ENCODE measurements at regions not wholly inside any gene's neighbourhood (a gene's known extent, or its start where the extent isn't known, plus 50 kb on each side); places are given as distances from the start of the nearest gene placed in this dataset.
"Not testable (repeated sequence)": the region's sequence is repeated elsewhere in the genome, so short reads cannot be mapped to it uniquely, and the experiment has no call there.

- Histone ChIP-seq H3K9me3 (no peaks in the 10 kb centered on the region), H3K4me3 (no peak overlapping the region), H3K27ac (no peak overlapping the region), H3K36me3 (no peaks in the 10 kb centered on the region), H3K27me3 (no peaks in the 10 kb centered on the region), H3K4me1 (no peaks in the 10 kb centered on the region)
- intact Hi-C loops (cut with DNase I) = no loop called here
- no peak for ATAC-seq
- no peak for DNase-seq
- TF ChIP-seq CTCF (IDR thresholded peaks at IDR 0.05) = no peak
Observed at GRCh38 chr9:38326122-38326521, 66.4 kb upstream of the ALDH1B1 start.

DNA sequence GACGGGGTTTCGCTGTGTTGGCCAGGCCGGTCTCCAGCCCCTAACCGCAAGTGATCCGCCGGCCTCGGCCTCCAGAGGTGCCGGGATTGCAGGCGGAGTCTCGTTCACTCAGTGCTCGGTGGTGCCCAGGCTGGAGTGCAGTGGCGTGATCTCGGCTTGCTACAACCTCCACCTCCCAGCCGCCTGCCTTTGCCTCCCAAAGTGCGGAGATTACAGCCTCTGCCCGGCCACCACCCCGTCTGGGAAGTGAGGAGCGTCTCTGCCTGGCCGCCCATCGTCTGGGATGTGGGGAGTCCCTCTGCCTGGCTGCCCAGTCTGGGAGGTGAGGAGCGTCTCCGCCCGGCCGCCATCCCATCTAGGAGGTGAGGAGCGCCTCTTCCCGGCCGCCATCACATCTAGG, 68.3 kb upstream of the ALDH1B1 start:
- H3K36me3 ChIP-seq; H3K4me3 ChIP-seq; DNase-seq; H3K27ac ChIP-seq; ATAC-seq; intact Hi-C loops (cut with DNase I); H3K9me3 ChIP-seq; H3K27me3 ChIP-seq; H3K4me1 ChIP-seq: not testable (repeated sequence)

DNA sequence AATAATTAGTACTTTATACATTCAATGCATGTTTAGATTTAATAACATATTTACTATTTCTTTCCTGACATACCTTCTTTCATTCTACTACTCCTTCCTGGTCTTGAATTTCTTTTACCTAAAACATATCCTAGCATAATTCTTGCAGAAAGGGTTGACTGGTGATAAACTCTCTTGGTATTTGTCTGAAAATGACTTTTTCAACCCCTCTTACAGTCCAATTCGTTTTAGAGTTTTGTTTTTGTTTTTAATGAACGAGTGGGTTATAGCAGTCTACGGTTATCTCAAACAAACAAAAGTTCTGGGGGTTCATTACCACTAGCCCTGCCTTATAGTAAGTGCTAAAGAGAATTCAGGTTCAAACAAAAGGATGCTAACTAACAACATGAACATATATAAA, 69.6 kb upstream of the ALDH1B1 start:
- no peaks in the 10 kb centered on the region for H3K36me3 ChIP-seq
- DNase-seq (no peak), ATAC-seq (no peak)
- H3K27ac ChIP-seq = no peak overlapping the region
- intact Hi-C loops (cut with DNase I) = no loop called here
- H3K9me3 ChIP-seq = no peaks in the 10 kb centered on the region
- H3K4me1 ChIP-seq = peaks cover 0 to 6% of the 10 kb centered on the region in 2 donors
- TF ChIP-seq CTCF (IDR thresholded peaks at IDR 0.05) = no peak
- H3K4me3 ChIP-seq = no peak overlapping the region
- no peaks in the 10 kb centered on the region for H3K27me3 ChIP-seq

GRCh38 chr9:38319496-38320173, 72.9 kb upstream of the ALDH1B1 start:
- Histone ChIP-seq H3K4me1 (peaks cover 0 to 6% of the 10 kb centered on the region in 2 donors), H3K36me3 (no peaks in the 10 kb centered on the region), H3K9me3 (no peaks in the 10 kb centered on the region), H3K27ac (no peak overlapping the region), H3K4me3 (no peak overlapping the region), H3K27me3 (no peaks in the 10 kb centered on the region)
- intact Hi-C loops (cut with DNase I) = no loop called here
- ATAC-seq = peak; percentile 62
- no peak for DNase-seq
- no peak for TF ChIP-seq CTCF (IDR thresholded peaks at IDR 0.05)

DNA sequence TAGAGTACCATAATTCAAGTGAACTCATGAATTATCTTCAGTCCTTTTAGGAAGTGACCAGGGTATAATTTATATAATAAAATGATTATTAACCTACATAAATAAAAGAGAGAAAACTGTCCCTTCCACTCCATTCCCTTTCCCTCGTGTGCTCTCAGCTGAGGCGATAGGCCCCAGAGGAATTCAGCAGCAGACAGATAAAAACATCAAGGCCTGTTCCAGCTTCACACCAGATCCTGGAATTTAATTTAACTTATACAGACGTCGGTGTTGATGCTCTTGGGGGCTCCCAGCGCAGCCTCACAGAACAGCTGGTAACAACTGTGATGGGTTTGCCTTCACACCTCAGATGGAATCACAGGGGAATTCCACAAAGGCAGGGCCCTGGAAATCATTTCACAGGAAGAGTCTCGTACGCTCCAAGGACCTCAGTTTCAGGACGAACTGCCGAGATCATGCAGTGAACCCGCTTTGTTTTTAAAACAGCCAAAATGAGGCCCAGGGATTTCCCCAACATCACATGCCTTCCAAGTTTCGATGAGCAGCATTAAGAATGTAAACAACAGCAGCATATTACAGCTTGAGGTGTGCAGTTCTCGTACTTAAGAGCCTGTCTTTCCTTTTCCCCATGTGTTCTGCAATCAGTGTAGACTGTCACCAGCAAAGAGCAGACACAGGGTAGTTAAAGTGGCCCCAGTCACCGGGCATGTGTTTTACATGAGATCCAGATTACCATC, 73.6 kb upstream of the ALDH1B1 start:
- Histone ChIP-seq H3K36me3 (no peaks in the 10 kb centered on the region), H3K4me1 (peaks cover 0 to 6% of the 10 kb centered on the region in 2 donors), H3K27ac (no peak overlapping the region), H3K27me3 (no peaks in the 10 kb centered on the region), H3K9me3 (no peaks in the 10 kb centered on the region), H3K4me3 (no peak overlapping the region)
- DNase-seq (peak in 2 of 4 donors; percentile 49 to 68), ATAC-seq (peak; percentile 92)
- TF ChIP-seq CTCF (IDR thresholded peaks at IDR 0.05) = no peak
- intact Hi-C loops (cut with DNase I) = no loop called here

All from left lung (tissue), 4 donors.